ENCODE measurements at regions not wholly inside any gene's neighbourhood (a gene's known extent, or its start where the extent isn't known, plus 50 kb on each side); places are given as distances from the start of the nearest gene placed in this dataset.

DNA sequence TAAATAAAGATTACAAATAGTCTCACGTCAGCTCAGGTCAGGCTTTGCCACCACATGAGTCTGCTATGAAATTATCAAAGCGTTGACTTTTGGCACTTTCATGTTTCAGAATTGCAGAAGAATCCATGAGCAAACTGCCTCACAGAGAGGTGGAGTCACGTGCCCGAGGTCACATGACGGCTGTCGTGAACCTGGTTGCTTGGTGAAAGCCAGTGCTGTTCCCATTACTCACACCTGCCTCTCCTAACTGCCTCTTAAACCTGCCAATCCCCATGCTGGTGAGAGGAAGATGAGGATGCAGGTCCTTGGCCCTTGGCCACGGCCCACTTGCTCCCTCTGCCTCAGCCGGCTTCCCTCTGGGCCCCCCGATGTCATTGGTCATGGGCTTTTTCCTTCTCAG, 272.7 kb downstream of the BCL11B start:
- TF ChIP-seq POLR2AphosphoS5 (IDR thresholded peaks at IDR 0.05): no peak
- no peak for TF ChIP-seq POLR2A (IDR thresholded peaks at IDR 0.05)
- TF ChIP-seq, protein P1, sequence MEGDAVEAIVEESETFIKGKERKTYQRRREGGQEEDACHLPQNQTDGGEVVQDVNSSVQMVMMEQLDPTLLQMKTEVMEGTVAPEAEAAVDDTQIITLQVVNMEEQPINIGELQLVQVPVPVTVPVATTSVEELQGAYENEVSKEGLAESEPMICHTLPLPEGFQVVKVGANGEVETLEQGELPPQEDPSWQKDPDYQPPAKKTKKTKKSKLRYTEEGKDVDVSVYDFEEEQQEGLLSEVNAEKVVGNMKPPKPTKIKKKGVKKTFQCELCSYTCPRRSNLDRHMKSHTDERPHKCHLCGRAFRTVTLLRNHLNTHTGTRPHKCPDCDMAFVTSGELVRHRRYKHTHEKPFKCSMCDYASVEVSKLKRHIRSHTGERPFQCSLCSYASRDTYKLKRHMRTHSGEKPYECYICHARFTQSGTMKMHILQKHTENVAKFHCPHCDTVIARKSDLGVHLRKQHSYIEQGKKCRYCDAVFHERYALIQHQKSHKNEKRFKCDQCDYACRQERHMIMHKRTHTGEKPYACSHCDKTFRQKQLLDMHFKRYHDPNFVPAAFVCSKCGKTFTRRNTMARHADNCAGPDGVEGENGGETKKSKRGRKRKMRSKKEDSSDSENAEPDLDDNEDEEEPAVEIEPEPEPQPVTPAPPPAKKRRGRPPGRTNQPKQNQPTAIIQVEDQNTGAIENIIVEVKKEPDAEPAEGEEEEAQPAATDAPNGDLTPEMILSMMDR (IDR thresholded peaks at IDR 0.05): no peak

Data from breast epithelium (tissue), 3 donors.